Upper lobe of left lung (tissue), 4 donors: ENCODE measurements at regions not wholly inside any gene's neighbourhood (a gene's known extent, or its start where the extent isn't known, plus 50 kb on each side); places are given as distances from the start of the nearest gene placed in this dataset.

Experiments
- CTCF ChIP-seq, 6 experiments: fragments of 450-650 bp in 4 of 6; fragments of 200-600 bp in 2 of 6; sonication (generic) in 2 of 6; IDR thresholded peaks; one replicate each; pipeline ENCODE4 v1.5.1; 2016 to 2019; ENCODE audit warnings: antibody characterized with exemption in 6 of 6
- POLR2A ChIP-seq, 4 donors: fragments of 450-650 bp; IDR thresholded peaks; one replicate each; pipeline ENCODE4 v1.5.1; 2016 to 2017; ENCODE audit warnings: antibody characterized with exemption in 4 of 4, mild to moderate bottlenecking in 2 of 4
- POLR2AphosphoS5 ChIP-seq, 2 donors: sonication (generic); formaldehyde crosslinking; IDR thresholded peaks; one replicate each; pipeline ENCODE4 v1.5.1; 2017; ENCODE audit warnings: antibody characterized with exemption in 2 of 2

- TF ChIP-seq CTCF (IDR thresholded peaks at IDR 0.05) (no peak), POLR2A (IDR thresholded peaks at IDR 0.05) (no peak), POLR2AphosphoS5 (IDR thresholded peaks at IDR 0.05) (no peak)
Measured at GRCh38 chr10:32153252-32153651, 97.0 kb upstream of the KIF5B start.
